Neural progenitor cell (in vitro differentiated cells): ENCODE measurements at regions not wholly inside any gene's neighbourhood (a gene's known extent, or its start where the extent isn't known, plus 50 kb on each side); places are given as distances from the start of the nearest gene placed in this dataset.

Experiments
- DNase-seq: peaks from one replicate; pipeline ENCODE4 v3.0.0-alpha.2; 2016; ENCODE audit warnings: low spot score
- H2AFZ ChIP-seq: fragments of 200-600 bp; sonication (generic); replicated peaks from 2 replicates; pipeline ENCODE4 v1.6.1; 2016; ENCODE audit warnings: antibody characterized with exemption
- H3F3A ChIP-seq: fragments of 200-600 bp; sonication (generic); 2 replicates; pipeline ENCODE4 v1.6.1; 2016; ENCODE audit warnings: antibody characterized with exemption, low read depth
- H3K27ac ChIP-seq: fragments of 200-600 bp; sonication (generic); 2 replicates; pipeline ENCODE4 v1.5.1; 2016; ENCODE audit warnings: mild to moderate bottlenecking
- H3K27me3 ChIP-seq: fragments of 200-600 bp; sonication (generic); 2 replicates; pipeline ENCODE4 v1.6.1; 2016; ENCODE audit warnings: mild to moderate bottlenecking, moderate library complexity
- H3K36me3 ChIP-seq: fragments of 200-600 bp; sonication (generic); 2 replicates; pipeline ENCODE4 v1.5.1; 2016
- H3K4me1 ChIP-seq: fragments of 200-600 bp; sonication (generic); 2 replicates; pipeline ENCODE4 v1.6.1; 2016; ENCODE audit warnings: mixed run types
- H3K4me2 ChIP-seq: fragments of 200-600 bp; sonication (generic); 2 replicates; pipeline ENCODE4 v1.6.1; 2016
- H3K4me3 ChIP-seq: fragments of 200-600 bp; sonication (generic); 2 replicates; pipeline ENCODE4 v1.5.1; 2016
- H3K79me2 ChIP-seq: fragments of 200-600 bp; sonication (generic); 2 replicates; pipeline ENCODE4 v1.6.1; 2016; ENCODE audit warnings: low read depth
- H3K9ac ChIP-seq: fragments of 200-600 bp; sonication (generic); 2 replicates; pipeline ENCODE4 v1.6.1; 2016
- H3K9me3 ChIP-seq: fragments of 200-600 bp; sonication (generic); 2 replicates; pipeline ENCODE4 v1.5.1; 2016; ENCODE audit warnings: low read depth
- H4K20me1 ChIP-seq: fragments of 200-600 bp; sonication (generic); 2 replicates; pipeline ENCODE4 v1.6.1; 2016; ENCODE audit warnings: low read depth
- H3K27ac Mint-ChIP-seq: 3 replicates; pipeline ENCODE4 v1.8.0; 2021; ENCODE audit warnings: mixed read lengths
- H3K27me3 Mint-ChIP-seq: 2 replicates; pipeline ENCODE4 v1.8.0; 2022; ENCODE audit warnings: low read depth, mild to moderate bottlenecking, inconsistent platforms, moderate library complexity, mixed read lengths; ENCODE audit not compliant: insufficient read depth
- H3K36me3 Mint-ChIP-seq: 3 replicates; pipeline ENCODE4 v1.8.0; 2021; ENCODE audit warnings: mixed read lengths
- H3K4me1 Mint-ChIP-seq: 3 replicates; pipeline ENCODE4 v1.8.0; 2021; ENCODE audit warnings: mixed read lengths
- H3K4me3 Mint-ChIP-seq: 3 replicates; pipeline ENCODE4 v1.8.0; 2021; ENCODE audit warnings: mild to moderate bottlenecking, moderate library complexity, mixed read lengths
- H3K9me3 Mint-ChIP-seq: 3 replicates; pipeline ENCODE4 v1.8.0; 2020; ENCODE audit warnings: mixed read lengths
- CTCF ChIP-seq: fragments of 200-600 bp; sonication (generic); IDR thresholded peaks from 2 replicates; pipeline ENCODE4 v1.5.1; 2017; ENCODE audit warnings: antibody characterized with exemption, mild to moderate bottlenecking
- EZH2 ChIP-seq: fragments of 200-600 bp; sonication (generic); IDR thresholded peaks from 2 replicates; pipeline ENCODE4 v1.6.1; 2017; ENCODE audit warnings: antibody characterized with exemption, mild to moderate bottlenecking, moderate library complexity
- EZH2phosphoT487 ChIP-seq: fragments of 200-600 bp; sonication (generic); IDR thresholded peaks from 2 replicates; pipeline ENCODE4 v1.6.1; 2017; ENCODE audit warnings: antibody characterized with exemption

DNA sequence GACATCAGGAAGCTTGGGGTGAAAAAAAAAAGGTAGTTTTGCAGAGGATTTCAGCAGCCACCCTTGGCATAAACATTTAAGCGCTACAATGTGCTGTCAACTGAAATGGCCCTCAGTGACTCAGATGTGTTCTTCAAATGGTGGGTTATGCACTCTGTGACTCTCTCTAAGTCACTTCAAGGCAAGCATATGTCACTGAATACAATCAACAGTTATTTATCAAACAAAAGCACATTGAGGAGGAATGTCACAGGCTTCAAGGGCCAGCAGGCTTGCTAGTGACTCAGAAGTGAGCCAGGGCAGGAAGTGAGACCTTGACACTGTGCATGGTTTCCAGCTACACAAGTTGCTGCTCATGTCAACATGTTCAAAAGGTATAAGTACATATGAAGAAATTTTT is 523.7 kb upstream of the HTR2A start:
- H3K27me3 ChIP-seq, result no peaks in the 10 kb centered on the region
- no peak overlapping the region for H3K4me2 ChIP-seq
- Mint-ChIP-seq H3K36me3 (no peaks in the 10 kb centered on the region), H3K27me3 (no peaks in the 10 kb centered on the region), H3K4me1 (no peaks in the 10 kb centered on the region), H3K4me3 (no peak overlapping the region), H3K27ac (no peak overlapping the region), H3K9me3 (peaks cover 2% of the 10 kb centered on the region)
- no peak for DNase-seq
- H3K4me3 ChIP-seq, result no peak overlapping the region
- no peaks in the 10 kb centered on the region for H3F3A ChIP-seq
- TF ChIP-seq EZH2phosphoT487, result no peak
- no peak for TF ChIP-seq EZH2
- no peak for TF ChIP-seq CTCF
- H2AFZ ChIP-seq, result no peak overlapping the region
- H3K27ac ChIP-seq, result no peak overlapping the region
- H3K9me3 ChIP-seq, result no peaks in the 10 kb centered on the region
- no peak overlapping the region for H3K9ac ChIP-seq
- no peaks in the 10 kb centered on the region for H3K79me2 ChIP-seq
- H3K4me1 ChIP-seq, result no peaks in the 10 kb centered on the region
- no peaks in the 10 kb centered on the region for H4K20me1 ChIP-seq
- H3K36me3 ChIP-seq, result no peaks in the 10 kb centered on the region

- Histone ChIP-seq H3K27me3 (no peaks in the 10 kb centered on the region), H2AFZ (no peak overlapping the region), H3K27ac (no peak overlapping the region), H3K36me3 (no peaks in the 10 kb centered on the region), H3K4me1 (no peaks in the 10 kb centered on the region), H3K9me3 (no peaks in the 10 kb centered on the region), H3K4me2 (no peak overlapping the region), H3K9ac (no peak overlapping the region), H3K79me2 (no peaks in the 10 kb centered on the region), H4K20me1 (no peaks in the 10 kb centered on the region), H3F3A (no peaks in the 10 kb centered on the region), H3K4me3 (no peak overlapping the region)
- TF ChIP-seq EZH2phosphoT487 (no peak), EZH2 (no peak), CTCF (no peak)
- no peak overlapping the region for H3K4me3 Mint-ChIP-seq
- H3K9me3 Mint-ChIP-seq, result peaks cover 2% of the 10 kb centered on the region
- H3K27me3 Mint-ChIP-seq, result no peaks in the 10 kb centered on the region
- no peaks in the 10 kb centered on the region for H3K4me1 Mint-ChIP-seq
- H3K27ac Mint-ChIP-seq, result no peak overlapping the region
- no peak for DNase-seq
- no peaks in the 10 kb centered on the region for H3K36me3 Mint-ChIP-seq
Observed at GRCh38 chr13:47420020-47420419, 523.2 kb upstream of the HTR2A start.

DNA sequence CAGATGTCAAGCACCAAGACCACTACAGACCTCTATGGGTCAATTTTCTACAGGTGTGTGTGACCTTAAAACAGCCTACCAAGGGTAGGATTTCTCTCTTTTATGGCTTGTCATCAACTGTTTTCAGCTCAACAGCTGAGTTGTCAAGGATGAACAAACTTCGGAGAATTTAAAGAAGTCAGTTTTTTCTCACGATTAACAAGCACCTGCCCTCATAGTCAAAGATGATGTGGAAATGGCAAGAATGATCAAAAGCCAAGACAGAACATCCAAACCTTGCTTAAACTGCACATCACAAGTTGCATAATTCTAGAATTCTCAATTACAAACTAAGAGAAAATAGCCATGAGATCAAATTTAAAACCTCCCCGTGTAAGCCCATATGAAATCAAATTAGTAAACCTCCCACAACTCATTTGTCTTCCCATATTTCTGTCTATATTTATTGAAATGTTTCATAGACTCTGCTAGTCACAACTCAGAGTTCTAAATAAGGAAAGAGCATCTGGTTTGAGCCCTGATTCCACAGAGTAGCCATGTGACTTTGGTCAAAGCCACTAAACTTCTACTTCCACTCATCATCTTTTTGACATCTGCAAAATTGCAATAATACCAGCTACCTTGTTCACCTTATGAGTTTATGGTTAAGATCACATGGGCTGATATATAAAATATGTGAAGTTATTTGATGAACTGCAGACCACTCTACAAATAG is 521.5 kb upstream of the HTR2A start:
- Histone ChIP-seq H3K27ac (no peak overlapping the region), H3K36me3 (no peaks in the 10 kb centered on the region), H3K4me2 (no peak overlapping the region), H3K79me2 (no peaks in the 10 kb centered on the region), H3K4me3 (no peak overlapping the region), H3K27me3 (no peaks in the 10 kb centered on the region), H4K20me1 (no peaks in the 10 kb centered on the region), H2AFZ (no peak overlapping the region), H3K4me1 (peaks cover 3% of the 10 kb centered on the region), H3F3A (no peaks in the 10 kb centered on the region), H3K9ac (no peak overlapping the region), H3K9me3 (no peaks in the 10 kb centered on the region)
- Mint-ChIP-seq H3K9me3 (peaks cover 2% of the 10 kb centered on the region), H3K27ac (no peak overlapping the region), H3K4me3 (no peak overlapping the region), H3K36me3 (no peaks in the 10 kb centered on the region), H3K4me1 (peaks cover under 1% of the 10 kb centered on the region), H3K27me3 (no peaks in the 10 kb centered on the region)
- TF ChIP-seq EZH2phosphoT487 (no peak), CTCF (no peak), EZH2 (no peak)
- no peak for DNase-seq
